ENCODE measurements at regions not wholly inside any gene's neighbourhood (a gene's known extent, or its start where the extent isn't known, plus 50 kb on each side); places are given as distances from the start of the nearest gene placed in this dataset.
"Not testable (repeated sequence)": the region's sequence is repeated elsewhere in the genome, so short reads cannot be mapped to it uniquely, and the experiment has no call there.

GRCh38 chr13:63305641-63306133 is 1890.0 kb upstream of the PCDH20 start:
- TF ChIP-seq ZNF274 (IDR thresholded peaks at IDR 0.05; ENCODE audit: low read depth, low read length): no peak
- H3K4me3 ChIP-seq (ENCODE audit: low read length): no peak overlapping the region

- H3K4me3 ChIP-seq (ENCODE audit: low read length): no peak overlapping the region
- TF ChIP-seq ZNF274 (IDR thresholded peaks at IDR 0.05; ENCODE audit: low read depth, low read length): no peak
Measured at GRCh38 chr13:63304497-63304896, 1888.8 kb upstream of the PCDH20 start.

GRCh38 chr13:63299866-63300394 is 1884.3 kb upstream of the PCDH20 start:
- no peak for TF ChIP-seq ZNF274 (IDR thresholded peaks at IDR 0.05; ENCODE audit: low read depth, low read length)
- H3K4me3 ChIP-seq (ENCODE audit: low read length): no peak overlapping the region

GRCh38 chr13:63297163-63297562 is 1881.5 kb upstream of the PCDH20 start:
- no peak for TF ChIP-seq ZNF274 (IDR thresholded peaks at IDR 0.05; ENCODE audit: low read depth, low read length)
- no peak overlapping the region for H3K4me3 ChIP-seq (ENCODE audit: low read length)

- no peak overlapping the region for H3K4me3 ChIP-seq (ENCODE audit: low read length)
- no peak for TF ChIP-seq ZNF274 (IDR thresholded peaks at IDR 0.05; ENCODE audit: low read depth, low read length)
Measured at GRCh38 chr13:63291701-63292100, 1876.1 kb upstream of the PCDH20 start.

GRCh38 chr13:63288576-63288975 is 1872.9 kb upstream of the PCDH20 start:
- no peak overlapping the region for H3K4me3 ChIP-seq (ENCODE audit: low read length)
- no peak for TF ChIP-seq ZNF274 (IDR thresholded peaks at IDR 0.05; ENCODE audit: low read depth, low read length)

- TF ChIP-seq ZNF274 (IDR thresholded peaks at IDR 0.05; ENCODE audit: low read depth, low read length): no peak
- H3K4me3 ChIP-seq (ENCODE audit: low read length): no peak overlapping the region
Measured at GRCh38 chr13:63287926-63288325, 1872.3 kb upstream of the PCDH20 start.

GRCh38 chr13:63285426-63285825 is 1869.8 kb upstream of the PCDH20 start:
- no peak for TF ChIP-seq ZNF274 (IDR thresholded peaks at IDR 0.05; ENCODE audit: low read depth, low read length)
- no peak overlapping the region for H3K4me3 ChIP-seq (ENCODE audit: low read length)

- no peak for TF ChIP-seq ZNF274 (IDR thresholded peaks at IDR 0.05; ENCODE audit: low read depth, low read length)
Measured at GRCh38 chr13:63279136-63279535, 1863.5 kb upstream of the PCDH20 start.

GRCh38 chr13:63274772-63275171 is 1859.1 kb upstream of the PCDH20 start:
- TF ChIP-seq ZNF274 (IDR thresholded peaks at IDR 0.05; ENCODE audit: low read depth, low read length): no peak
- no peak overlapping the region for H3K4me3 ChIP-seq (ENCODE audit: low read length)

More at GRCh38 chr13:63279136-63279535, 1863.5 kb upstream of the PCDH20 start:
- no peak overlapping the region for H3K4me3 ChIP-seq (ENCODE audit: low read length)

GRCh38 chr13:63249411-63250187 is 1834.0 kb upstream of the PCDH20 start:
- H3K4me3 ChIP-seq (ENCODE audit: low read length): no peak overlapping the region
- TF ChIP-seq ZNF274 (IDR thresholded peaks at IDR 0.05; ENCODE audit: low read depth, low read length): no peak

- not testable (repeated sequence) for H3K4me3 ChIP-seq (ENCODE audit: low read length)
Measured at GRCh38 chr13:63236667-63237396, 1821.2 kb upstream of the PCDH20 start.

GRCh38 chr13:63218596-63218995 is 1802.9 kb upstream of the PCDH20 start:
- not testable (repeated sequence) for H3K4me3 ChIP-seq (ENCODE audit: low read length)

GRCh38 chr13:63209330-63210017 is 1793.8 kb upstream of the PCDH20 start:
- TF ChIP-seq ZNF274 (IDR thresholded peaks at IDR 0.05; ENCODE audit: low read depth, low read length): no peak
- H3K4me3 ChIP-seq (ENCODE audit: low read length): no peak overlapping the region
